UCSD-AML1 (cell line): ENCODE measurements at regions not wholly inside any gene's neighbourhood (a gene's known extent, or its start where the extent isn't known, plus 50 kb on each side); places are given as distances from the start of the nearest gene placed in this dataset.

Experiments used
- DNase-seq: peaks from one replicate; lab custom pipeline; 2025; ENCODE audit not compliant: unreplicated experiment; lab: John Stamatoyannopoulos, UW

- no peak for DNase-seq
Observed at GRCh38 chr5:34529581-34530331, 126.4 kb upstream of the RAI14 start.

GRCh38 chr5:34530637-34531036 is 125.5 kb upstream of the RAI14 start:
- no peak for DNase-seq

DNA sequence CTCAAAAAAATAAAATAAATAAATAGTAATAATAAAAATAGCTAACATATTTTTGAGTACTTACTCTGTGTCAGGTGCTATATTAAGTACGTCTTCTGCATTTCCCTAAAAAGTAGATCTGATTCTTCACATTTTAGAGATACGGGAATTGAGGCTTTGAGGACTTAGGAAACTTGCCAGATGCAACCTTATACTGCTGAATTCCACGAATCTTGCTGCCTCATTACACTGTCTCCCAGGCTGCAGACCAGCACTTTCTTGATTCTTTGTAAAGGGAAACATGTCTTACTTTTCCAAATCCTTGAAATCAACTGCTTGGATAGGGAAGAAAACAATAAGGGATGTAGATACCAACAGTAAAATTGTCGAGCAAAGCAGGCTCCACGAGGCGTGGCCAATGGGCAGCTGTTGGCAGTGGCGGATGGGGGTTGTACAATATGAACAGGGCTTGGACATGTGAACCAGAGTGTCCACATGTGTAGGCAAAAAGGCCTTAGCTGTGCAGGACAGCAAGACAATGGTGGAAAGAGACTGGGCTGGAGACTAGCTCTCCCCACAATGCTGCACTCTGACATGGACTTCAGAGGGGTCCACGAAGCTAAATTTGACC is 124.3 kb upstream of the RAI14 start:
- DNase-seq, result no peak

GRCh38 chr5:34533582-34534522 is 122.3 kb upstream of the RAI14 start:
- DNase-seq, result no peak

GRCh38 chr5:34534523-34535103 is 121.5 kb upstream of the RAI14 start:
- no peak for DNase-seq

DNA sequence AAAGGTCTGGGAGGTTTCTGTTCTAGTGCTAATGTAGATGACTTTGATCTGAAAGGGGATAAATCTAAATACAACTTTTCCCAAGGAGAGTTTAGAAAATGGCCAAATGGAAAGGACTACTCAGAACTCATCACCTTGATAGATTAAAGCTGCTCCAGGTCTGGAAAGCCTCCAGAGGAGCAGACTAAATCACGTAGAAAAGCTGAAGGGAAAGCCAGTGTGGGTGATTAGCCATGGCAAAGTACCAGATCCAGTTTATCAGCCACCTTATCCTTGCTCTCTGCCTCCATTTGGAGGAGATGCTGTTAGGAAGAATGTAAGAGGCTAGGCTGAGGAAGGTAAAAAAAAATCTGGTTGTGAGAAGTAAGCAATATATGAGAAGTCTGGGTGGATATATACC is 120.7 kb upstream of the RAI14 start:
- DNase-seq, result no peak

DNA sequence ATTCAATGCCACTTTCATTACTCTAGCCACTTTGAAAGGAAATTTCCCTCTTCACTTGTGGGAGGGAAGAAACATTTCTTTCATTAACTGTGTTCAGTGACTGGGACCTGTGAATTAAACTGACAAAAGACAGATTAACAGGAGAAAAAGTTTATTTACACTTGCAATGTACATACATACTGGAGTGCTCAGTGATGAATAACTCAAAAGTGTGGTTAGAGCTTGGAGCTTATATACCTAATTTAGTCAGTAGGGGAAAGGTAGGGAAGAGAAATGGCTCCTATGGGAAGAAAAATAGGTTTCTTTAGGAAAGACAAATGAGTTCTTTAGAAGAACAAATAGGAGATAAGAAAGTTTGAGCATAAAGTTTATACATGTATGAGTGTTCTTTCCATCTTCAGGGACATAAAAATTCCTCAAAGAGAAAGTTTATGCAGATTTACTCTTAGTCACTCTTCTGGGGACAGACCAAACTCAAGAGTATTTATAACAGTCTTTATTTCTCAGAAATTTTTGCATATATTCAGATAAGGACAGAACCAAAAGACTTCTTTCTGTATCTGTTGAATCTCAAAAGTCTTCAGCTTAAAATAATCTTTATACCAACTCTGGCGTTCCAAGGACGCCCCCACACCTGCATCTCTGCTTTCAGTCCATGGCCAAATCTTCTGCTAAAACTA is 120.0 kb upstream of the RAI14 start:
- DNase-seq, result no peak

GRCh38 chr5:34536699-34537098 is 119.4 kb upstream of the RAI14 start:
- no peak for DNase-seq

- peak; percentile 12 for DNase-seq
Observed at GRCh38 chr5:34538026-34538672, 118.0 kb upstream of the RAI14 start.

DNA sequence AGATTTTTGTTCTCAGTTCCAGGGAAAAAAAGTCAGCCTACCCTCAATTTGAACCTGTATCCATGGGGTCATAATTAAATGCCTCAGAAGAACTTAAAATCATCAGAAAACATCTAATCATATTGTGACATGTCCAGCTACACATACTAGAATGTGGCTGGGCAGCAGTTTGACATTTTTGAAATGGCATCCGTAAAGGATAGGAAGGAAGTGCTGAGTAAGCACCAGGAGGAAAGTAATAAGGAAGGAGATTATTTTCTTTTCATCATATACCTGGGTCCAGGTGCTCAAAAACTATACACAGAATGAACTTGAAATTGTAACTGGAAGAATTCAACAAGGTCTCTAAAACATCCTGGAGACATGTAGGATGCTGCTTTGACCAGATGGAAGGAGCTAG is 116.9 kb upstream of the RAI14 start:
- no peak for DNase-seq

- DNase-seq, result no peak
Observed at GRCh38 chr5:34541067-34541466, 115.1 kb upstream of the RAI14 start.

- no peak for DNase-seq
Observed at GRCh38 chr5:34542818-34543217, 113.3 kb upstream of the RAI14 start.

GRCh38 chr5:34543687-34544086 is 112.4 kb upstream of the RAI14 start:
- DNase-seq, result no peak

DNA sequence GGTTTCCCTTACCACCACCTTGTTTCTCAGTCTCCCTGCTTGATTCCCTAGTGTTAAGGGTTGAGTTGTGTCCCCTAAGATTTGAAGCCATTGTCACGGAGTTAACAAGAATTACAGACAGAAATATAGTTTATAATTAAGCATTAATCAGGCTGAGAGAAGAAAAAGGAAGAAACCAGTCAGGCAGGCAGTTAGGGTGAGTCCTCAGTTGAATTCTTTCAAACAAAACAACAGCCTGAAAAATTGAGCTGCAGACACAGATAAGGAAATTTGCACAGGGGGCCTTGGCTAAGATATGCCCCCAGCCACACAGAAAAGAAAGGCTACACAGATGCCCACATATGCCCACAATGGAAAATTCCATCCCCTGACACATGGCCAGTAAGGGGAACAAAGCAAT is 111.7 kb upstream of the RAI14 start:
- DNase-seq, result no peak

DNA sequence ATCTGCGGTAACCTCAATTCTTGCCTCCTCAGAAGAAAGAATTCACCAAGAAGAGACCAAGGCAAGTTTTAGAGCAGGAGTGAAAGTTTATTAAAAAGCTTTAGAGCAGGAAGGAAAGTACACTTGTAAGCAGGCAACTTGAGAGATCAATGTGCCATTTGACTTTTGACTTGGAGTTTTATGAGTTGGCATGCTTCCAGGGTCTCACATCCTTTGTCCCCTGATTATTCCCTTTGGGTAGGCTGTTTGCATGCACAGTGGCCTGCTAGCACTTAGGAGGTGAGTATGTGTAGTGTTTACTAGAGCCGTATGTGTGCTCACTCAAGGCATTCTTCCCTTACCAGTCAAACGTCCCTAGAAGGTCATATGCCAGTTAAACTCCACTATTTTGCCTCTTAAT is 111.0 kb upstream of the RAI14 start:
- DNase-seq, result no peak

DNA sequence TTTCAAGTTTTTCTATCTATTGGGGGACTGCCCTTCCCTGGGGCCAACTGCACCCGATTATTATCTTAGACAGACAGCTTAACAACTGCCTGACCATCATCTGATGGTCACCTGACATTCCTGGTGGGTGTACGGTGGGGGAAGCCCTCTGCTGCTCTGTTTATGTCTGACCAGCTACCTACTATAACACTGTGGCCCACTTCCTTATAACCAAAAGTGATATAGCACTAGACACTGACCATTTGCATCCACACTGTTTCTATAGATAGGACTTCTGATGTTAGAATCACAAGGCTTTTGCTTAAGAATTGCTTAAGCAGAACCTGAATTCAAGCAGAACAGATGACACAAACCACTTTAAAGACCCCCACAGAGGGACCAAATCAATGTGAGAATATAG is 110.5 kb upstream of the RAI14 start:
- no peak for DNase-seq

DNA sequence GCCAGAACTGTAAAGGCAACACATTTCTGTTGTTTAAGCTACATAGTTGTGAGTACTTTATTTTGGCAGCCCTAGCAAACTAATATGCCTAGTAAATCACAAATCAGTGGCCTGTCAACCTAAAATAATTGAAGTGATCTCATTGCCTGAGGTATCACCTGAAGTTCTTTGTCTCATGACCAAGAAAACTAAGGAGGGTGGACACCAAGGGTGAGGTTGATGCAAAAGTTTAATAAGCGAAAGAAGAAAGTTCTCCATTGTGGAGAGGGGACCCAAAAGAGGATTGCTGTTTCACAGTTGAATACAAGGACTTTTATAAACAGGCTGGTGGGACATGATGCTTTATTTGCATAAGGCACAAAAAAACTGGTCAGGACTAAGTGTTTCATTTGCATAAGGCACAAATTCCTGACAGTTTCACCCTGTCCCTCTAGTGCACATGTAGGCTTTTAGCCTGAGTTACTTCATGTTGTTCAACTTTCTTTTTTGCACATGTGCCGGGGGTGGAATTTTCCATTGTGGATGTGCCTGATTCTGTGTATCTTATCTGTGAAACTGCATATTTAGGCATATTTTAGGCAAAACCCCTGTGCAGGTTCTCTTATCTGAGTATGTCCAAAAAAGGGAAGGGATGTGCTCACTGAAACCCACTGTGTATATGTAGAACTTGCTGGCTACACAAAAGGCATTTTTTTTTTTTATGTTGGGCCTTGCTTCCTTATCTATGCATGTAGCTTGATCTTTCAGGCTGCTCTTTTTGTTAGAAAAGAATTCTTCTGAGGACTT is 108.6 kb upstream of the RAI14 start:
- no peak for DNase-seq

GRCh38 chr5:34548086-34548403 is 108.1 kb upstream of the RAI14 start:
- DNase-seq, result no peak

DNA sequence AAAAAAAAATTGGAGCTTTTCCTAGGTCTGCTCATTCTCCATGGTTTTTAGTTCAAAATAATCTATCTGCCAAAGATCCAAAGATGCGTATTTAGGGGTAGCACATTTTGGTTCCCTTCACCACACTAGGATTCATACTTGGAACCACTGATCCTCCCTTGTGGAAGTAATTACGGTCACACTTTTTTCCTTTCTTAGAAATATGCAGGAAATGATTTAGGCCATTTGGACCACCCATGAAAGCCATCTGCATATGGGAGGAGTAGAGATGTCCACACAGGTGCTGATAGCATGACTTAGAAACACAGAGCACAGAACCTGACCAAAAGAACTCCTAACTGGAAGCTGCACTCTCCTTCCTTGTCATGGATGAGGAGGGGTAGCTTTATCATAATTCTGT is 105.9 kb upstream of the RAI14 start:
- no peak for DNase-seq

DNA sequence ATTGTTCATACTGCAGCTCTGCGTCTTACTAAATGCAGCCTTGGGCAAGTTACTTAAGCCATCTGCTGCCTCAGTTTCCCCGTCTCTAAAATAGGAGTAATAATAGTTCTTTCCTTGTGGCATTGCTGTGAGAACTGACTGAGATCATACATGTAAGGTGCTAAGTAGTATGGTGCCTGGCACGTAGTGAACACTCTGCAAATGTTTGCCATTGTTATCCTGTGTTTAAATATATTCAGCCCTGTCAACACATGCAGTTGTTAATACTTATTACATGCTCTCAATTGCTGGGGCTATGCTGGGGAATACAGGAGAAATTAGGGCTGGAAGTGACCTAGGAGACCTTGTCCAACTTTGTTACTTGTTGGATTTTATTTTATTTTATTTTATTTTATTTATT is 105.2 kb upstream of the RAI14 start:
- no peak for DNase-seq
